HEK293T (cell line): ENCODE measurements at regions not wholly inside any gene's neighbourhood (a gene's known extent, or its start where the extent isn't known, plus 50 kb on each side); places are given as distances from the start of the nearest gene placed in this dataset.

Experiments
- BHLHE40 ChIP-seq: fragments of 450-650 bp; IDR thresholded peaks from 2 replicates; pipeline ENCODE4 v1.6.1; 2016; ENCODE audit warnings: mild to moderate bottlenecking, moderate library complexity, borderline replicate concordance
- CTBP1 ChIP-seq: fragments of 450-650 bp; IDR thresholded peaks from 2 replicates; pipeline ENCODE4 v1.6.1; 2016; ENCODE audit warnings: borderline replicate concordance
- ELF4 ChIP-seq: fragments of 450-650 bp; IDR thresholded peaks from 2 replicates; pipeline ENCODE4 v1.6.1; 2017; ENCODE audit warnings: antibody characterized with exemption
- FOXK2 ChIP-seq: fragments of 450-650 bp; IDR thresholded peaks from 2 replicates; pipeline ENCODE4 v1.6.1; 2016; ENCODE audit warnings: mild to moderate bottlenecking
- NFRKB ChIP-seq: fragments of 450-650 bp; IDR thresholded peaks from 2 replicates; pipeline ENCODE4 v1.6.1; 2016; ENCODE audit warnings: mild to moderate bottlenecking, moderate library complexity
- SP1 ChIP-seq: fragments of 450-650 bp; IDR thresholded peaks from 2 replicates; pipeline ENCODE4 v1.6.1; 2017
- SUZ12 ChIP-seq: fragments of 450-650 bp; IDR thresholded peaks from 2 replicates; pipeline ENCODE4 v1.6.1; 2016; ENCODE audit warnings: mild to moderate bottlenecking
- TARDBP ChIP-seq: fragments of 450-650 bp; IDR thresholded peaks from 2 replicates; pipeline ENCODE4 v1.6.1; 2016
- ZNF384 ChIP-seq: fragments of 450-650 bp; IDR thresholded peaks from 2 replicates; pipeline ENCODE4 v1.6.1; 2016
- TF ChIP-seq, protein P1 (sequence below): fragments of 450-650 bp; IDR thresholded peaks from 2 replicates; pipeline ENCODE4 v1.6.1; 2016

DNA sequence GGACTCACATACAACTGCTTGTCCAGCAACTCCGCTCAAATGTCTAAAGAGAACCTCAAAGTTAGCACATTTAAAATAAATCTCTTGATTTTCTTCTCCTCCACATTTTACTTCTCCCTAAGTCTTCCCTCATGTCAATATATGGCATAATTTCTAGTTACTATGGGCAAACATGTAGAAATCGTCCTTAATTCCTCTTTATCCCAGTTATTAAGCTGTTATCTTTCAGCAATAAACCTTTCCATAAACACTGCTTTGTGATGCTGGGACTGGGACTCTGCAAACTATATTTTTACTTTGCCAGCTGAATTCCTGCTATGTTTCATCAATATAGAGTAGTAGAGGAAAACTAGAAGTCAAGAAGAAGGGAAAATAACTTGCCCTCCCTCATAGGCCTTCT, 99.7 kb downstream of the KCNRG start:
- TF ChIP-seq SUZ12 = no peak
- TF ChIP-seq FOXK2 = no peak
- TF ChIP-seq SP1 = no peak
- no peak for TF ChIP-seq CTBP1
- TF ChIP-seq, protein P1, sequence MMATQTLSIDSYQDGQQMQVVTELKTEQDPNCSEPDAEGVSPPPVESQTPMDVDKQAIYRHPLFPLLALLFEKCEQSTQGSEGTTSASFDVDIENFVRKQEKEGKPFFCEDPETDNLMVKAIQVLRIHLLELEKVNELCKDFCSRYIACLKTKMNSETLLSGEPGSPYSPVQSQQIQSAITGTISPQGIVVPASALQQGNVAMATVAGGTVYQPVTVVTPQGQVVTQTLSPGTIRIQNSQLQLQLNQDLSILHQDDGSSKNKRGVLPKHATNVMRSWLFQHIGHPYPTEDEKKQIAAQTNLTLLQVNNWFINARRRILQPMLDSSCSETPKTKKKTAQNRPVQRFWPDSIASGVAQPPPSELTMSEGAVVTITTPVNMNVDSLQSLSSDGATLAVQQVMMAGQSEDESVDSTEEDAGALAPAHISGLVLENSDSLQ = no peak
- no peak for TF ChIP-seq NFRKB
- no peak for TF ChIP-seq ELF4
- TF ChIP-seq TARDBP = no peak
- TF ChIP-seq BHLHE40 = no peak
- TF ChIP-seq ZNF384 = no peak
